T-cell (primary cell): ENCODE measurements at regions not wholly inside any gene's neighbourhood (a gene's known extent, or its start where the extent isn't known, plus 50 kb on each side); places are given as distances from the start of the nearest gene placed in this dataset.

Experiments
- ATAC-seq, 4 experiments: fragments of 200-7000 bp in 3 of 4; fragments of 150-1000 bp in 1 of 4; cut with Tn5 transposase; replicated peaks in 1 of 4; 1 replicate in 3 of 4; 2 replicates in 1 of 4; pipeline ENCODE4 v1.10.0; 2021; ENCODE audit warnings: moderate library complexity in 3 of 4, mild to moderate bottlenecking in 2 of 4, moderate number of reproducible peaks in 1 of 4
- CTCF ChIA-PET, 2 donors: fragments of 300-600 bp; sonication (Branson Sonifier 250); formaldehyde crosslinking; loops; one replicate each; lab custom pipeline; 2022; ENCODE audit warnings: antibody characterized with exemption in 2 of 2; lab: Charles Lee
- POLR2A ChIA-PET, 2 donors: fragments of 300-600 bp; sonication (Branson Sonifier 250); formaldehyde crosslinking; loops; one replicate each; lab custom pipeline; 2022; ENCODE audit warnings: antibody characterized with exemption in 2 of 2; lab: Charles Lee
- DNase-seq, 35 experiments: peaks; one replicate each; pipeline versions ENCODE4 v3.0.0 to v3.0.0-alpha.2; 2013 to 2023
- H3K27ac ChIP-seq: one replicate; pipeline ENCODE4 v1.5.1; 2013; ENCODE audit warnings: low read length
- H3K27me3 ChIP-seq, 2 experiments: replicated peaks in 1 of 2; 1 replicate in 1 of 2; 2 replicates in 1 of 2; pipeline versions ENCODE4 v1.6.1 to v1.7.0; 2013; ENCODE audit warnings: low read length in 1 of 2, mixed read lengths in 1 of 2; ENCODE audit not compliant: control insufficient read depth in 2 of 2, insufficient read depth in 2 of 2; ENCODE audit errors: extremely low read depth in 1 of 2
- H3K36me3 ChIP-seq, 2 donors: 1 replicate in 1 of 2; 2 replicates in 1 of 2; pipeline versions ENCODE4 v1.6.1 to v1.7.0; 2013; ENCODE audit warnings: low read length in 1 of 2; ENCODE audit not compliant: control insufficient read depth in 2 of 2, insufficient read depth in 1 of 2; ENCODE audit errors: extremely low read depth in 1 of 2
- H3K4me1 ChIP-seq, 2 experiments: 1 replicate in 1 of 2; 2 replicates in 1 of 2; pipeline versions ENCODE4 v1.6.1 to v1.7.0; 2013; ENCODE audit warnings: low read length in 2 of 2, mixed read lengths in 1 of 2; ENCODE audit not compliant: insufficient read depth in 2 of 2, control insufficient read depth in 1 of 2; ENCODE audit errors: extremely low read depth in 1 of 2
- H3K4me3 ChIP-seq, 2 donors: 1 replicate in 1 of 2; 2 replicates in 1 of 2; pipeline versions ENCODE4 v1.5.1 to v1.7.0; 2013; ENCODE audit warnings: mild to moderate bottlenecking in 2 of 2, low read length in 1 of 2, moderate library complexity in 1 of 2; ENCODE audit not compliant: control insufficient read depth in 1 of 2; ENCODE audit errors: extremely low read depth in 1 of 2
- H3K9me3 ChIP-seq: 2 replicates; pipeline ENCODE4 v1.7.0; 2013
- H3K27ac Mint-ChIP-seq, 2 donors: one replicate each; pipeline ENCODE4 v1.8.0; 2020 to 2021; ENCODE audit warnings: mild to moderate bottlenecking in 2 of 2, mixed read lengths in 2 of 2
- H3K27me3 Mint-ChIP-seq, 2 donors: one replicate each; pipeline ENCODE4 v1.8.0; 2021 to 2022; ENCODE audit warnings: mixed read lengths in 2 of 2
- H3K36me3 Mint-ChIP-seq: one replicate; pipeline ENCODE4 v1.8.0; 2021; ENCODE audit warnings: mixed read lengths
- H3K4me1 Mint-ChIP-seq, 3 donors: one replicate each; pipeline ENCODE4 v1.8.0; 2020 to 2022; ENCODE audit warnings: mixed read lengths in 3 of 3, mild to moderate bottlenecking in 1 of 3
- H3K4me3 Mint-ChIP-seq, 3 donors: one replicate each; pipeline ENCODE4 v1.8.0; 2020 to 2022; ENCODE audit warnings: mild to moderate bottlenecking in 3 of 3, mixed read lengths in 3 of 3, moderate library complexity in 3 of 3
- H3K9me3 Mint-ChIP-seq, 3 donors: one replicate each; pipeline ENCODE4 v1.8.0; 2020 to 2022; ENCODE audit warnings: mixed read lengths in 3 of 3
- WGBS: methylation state at CpG from one replicate; pipeline ENCODE4 v1.1.5; 2013; ENCODE audit warnings: missing lambda C conversion rate; ENCODE audit not compliant: insufficient coverage; 5-methylcytosine and 5-hydroxymethylcytosine counted together

GRCh38 chr3:101938262-101938847 lies 89.0 kb downstream of the NFKBIZ start:
- Mint-ChIP-seq H3K4me1 (peaks cover 33 to 39% (median 38%) of the 10 kb centered on the region in 3 donors), H3K27me3 (no peaks in the 10 kb centered on the region), H3K36me3 (no peaks in the 10 kb centered on the region), H3K27ac (no peak overlapping the region), H3K9me3 (peaks cover 0 to 5% (median 0%) of the 10 kb centered on the region in 3 donors), H3K4me3 (no peak overlapping the region)
- peaks cover 15 to 51% of the 10 kb centered on the region in 2 experiments for H3K4me1 ChIP-seq
- POLR2A ChIA-PET, result no interaction called here
- CTCF ChIA-PET, result interaction anchor here in 1 of 2 donors (0.6 kb wide), 2 partner anchors 33 to 124 kb away, joined by 3 read pairs; no protein-coding TSS in a partner anchor
- no peak overlapping the region for H3K4me3 ChIP-seq
- DNase-seq (peak in 3 of 35 experiments; percentile 5 to 20 (median 18)), ATAC-seq (peak; percentile 36 to 48 (median 41))
- H3K27me3 ChIP-seq, result no peaks in the 10 kb centered on the region
- H3K27ac ChIP-seq, result peak overlapping the region; percentile 38
- no peaks in the 10 kb centered on the region for H3K36me3 ChIP-seq
- H3K9me3 ChIP-seq, result no peaks in the 10 kb centered on the region
- 0% methylated on average over 1 of the region's 2 CpGs for WGBS

GRCh38 chr3:101939361-101940049 lies 90.2 kb downstream of the NFKBIZ start:
- Histone ChIP-seq H3K4me1 (peaks cover 15 to 51% of the 10 kb centered on the region in 2 experiments), H3K27ac (no peak overlapping the region), H3K9me3 (no peaks in the 10 kb centered on the region), H3K36me3 (no peaks in the 10 kb centered on the region), H3K4me3 (no peak overlapping the region), H3K27me3 (no peaks in the 10 kb centered on the region)
- 88% methylated on average over 4 of the region's 6 CpGs for WGBS
- POLR2A ChIA-PET, result interaction anchor here in 1 of 2 donors (0.6 kb wide), 1 partner anchor 176 kb away, joined by 3 read pairs; no protein-coding TSS in a partner anchor
- Mint-ChIP-seq H3K27ac (no peak overlapping the region), H3K4me1 (peaks cover 33 to 46% (median 43%) of the 10 kb centered on the region in 3 donors), H3K9me3 (peaks cover 0 to 5% (median 0%) of the 10 kb centered on the region in 3 donors), H3K4me3 (no peak overlapping the region), H3K36me3 (no peaks in the 10 kb centered on the region), H3K27me3 (no peaks in the 10 kb centered on the region)
- CTCF ChIA-PET, result interaction anchor here in 1 of 2 donors (0.6 to 1.0 kb wide), 2 partner anchors 34 to 132 kb away, joined by 3 read pairs; no protein-coding TSS in a partner anchor
- ATAC-seq, result no peak
- DNase-seq, result no peak

- ATAC-seq, result no peak
- peaks cover 15 to 51% of the 10 kb centered on the region in 2 experiments for H3K4me1 ChIP-seq
- H3K9me3 Mint-ChIP-seq, result peaks cover 0 to 5% (median 0%) of the 10 kb centered on the region in 3 donors
- no peaks in the 10 kb centered on the region for H3K27me3 Mint-ChIP-seq
- no peak overlapping the region for H3K27ac Mint-ChIP-seq
- WGBS, result 58% methylated on average over 6 of the region's 9 CpGs
- no peak overlapping the region for H3K4me3 Mint-ChIP-seq
- CTCF ChIA-PET, result interaction anchor here (0.6 to 1.0 kb wide), 2 partner anchors 134 to 590 kb away, joined by 3 read pairs; no protein-coding TSS in a partner anchor
- no peaks in the 10 kb centered on the region for H3K9me3 ChIP-seq
- H3K27me3 ChIP-seq, result no peaks in the 10 kb centered on the region
- H3K36me3 Mint-ChIP-seq, result no peaks in the 10 kb centered on the region
- peaks cover 27 to 40% (median 35%) of the 10 kb centered on the region in 3 donors for H3K4me1 Mint-ChIP-seq
- peak in 3 of 35 experiments; percentile 11 to 29 (median 23) for DNase-seq
- H3K4me3 ChIP-seq, result no peak overlapping the region
- H3K27ac ChIP-seq, result no peak overlapping the region
- H3K36me3 ChIP-seq, result no peaks in the 10 kb centered on the region
- POLR2A ChIA-PET, result no interaction called here
Observed at GRCh38 chr3:101940521-101941317, 91.4 kb downstream of the NFKBIZ start.

GRCh38 chr3:101941318-101942040 lies 92.2 kb downstream of the NFKBIZ start:
- no peak overlapping the region for H3K27ac Mint-ChIP-seq
- Histone ChIP-seq H3K36me3 (no peaks in the 10 kb centered on the region), H3K4me1 (peaks cover 13 to 47% of the 10 kb centered on the region in 2 experiments), H3K9me3 (no peaks in the 10 kb centered on the region), H3K27me3 (no peaks in the 10 kb centered on the region), H3K27ac (no peak overlapping the region), H3K4me3 (no peak overlapping the region)
- no peaks in the 10 kb centered on the region for H3K36me3 Mint-ChIP-seq
- DNase-seq (no peak), ATAC-seq (no peak)
- peaks cover 30 to 37% (median 33%) of the 10 kb centered on the region in 3 donors for H3K4me1 Mint-ChIP-seq
- ChIA-PET CTCF (no interaction called here), POLR2A (interaction anchor here in 1 of 2 donors (1.2 kb wide), 1 partner anchor 124 kb away, joined by 3 read pairs; no protein-coding TSS in a partner anchor)
- H3K9me3 Mint-ChIP-seq, result peaks cover 0 to 5% (median 0%) of the 10 kb centered on the region in 3 donors
- no peak overlapping the region for H3K4me3 Mint-ChIP-seq
- WGBS, result 85% methylated on average over 3 of the region's 6 CpGs
- H3K27me3 Mint-ChIP-seq, result no peaks in the 10 kb centered on the region

GRCh38 chr3:101942356-101942755 lies 93.0 kb downstream of the NFKBIZ start:
- POLR2A ChIA-PET, result interaction anchor here in 1 of 2 donors (1.2 kb wide), 1 partner anchor 125 kb away, joined by 3 read pairs; no protein-coding TSS in a partner anchor
- no CpG with 5 or more reads among the region's 2 CpGs for WGBS
- Mint-ChIP-seq H3K4me3 (peak overlapping the region in 2 of 3 donors; percentile 29 to 48), H3K9me3 (no peaks in the 10 kb centered on the region), H3K27me3 (no peaks in the 10 kb centered on the region), H3K4me1 (peaks cover 21 to 28% (median 25%) of the 10 kb centered on the region in 3 donors), H3K36me3 (no peaks in the 10 kb centered on the region), H3K27ac (peak overlapping the region; percentile 49 to 50)
- Histone ChIP-seq H3K36me3 (no peaks in the 10 kb centered on the region), H3K4me3 (no peak overlapping the region), H3K9me3 (no peaks in the 10 kb centered on the region), H3K27me3 (no peaks in the 10 kb centered on the region), H3K27ac (peak overlapping the region; percentile 7), H3K4me1 (peaks cover 10 to 40% of the 10 kb centered on the region in 2 experiments)
- ATAC-seq, result no peak
- CTCF ChIA-PET, result no interaction called here
- no peak for DNase-seq
